Activated T-helper 2 cell treated with anti-CD3 and anti-CD28 coated beads, Interferon-gamma antibody, Interleukin-2, Interleukin-4, amounts not matched to agents 10 μg/mL and 5 μg/mL and 100 μg/mL, durations not matched to agents 14 hours and 24 hours and 36 hours (primary cell): ENCODE measurements at regions not wholly inside any gene's neighbourhood (a gene's known extent, or its start where the extent isn't known, plus 50 kb on each side); places are given as distances from the start of the nearest gene placed in this dataset.

Source experiments
- DNase-seq: peaks from one replicate; pipeline ENCODE4 v3.0.0; 2021; ENCODE audit warnings: low spot score
- H3K27ac Mint-ChIP-seq: one replicate; pipeline ENCODE4 v1.8.0; 2021; ENCODE audit warnings: mixed read lengths
- H3K27me3 Mint-ChIP-seq: one replicate; pipeline ENCODE4 v1.8.0; 2021; ENCODE audit warnings: low read depth, mixed read lengths
- H3K36me3 Mint-ChIP-seq: one replicate; pipeline ENCODE4 v1.8.0; 2021; ENCODE audit warnings: low read depth, mixed read lengths
- H3K4me1 Mint-ChIP-seq: one replicate; pipeline ENCODE4 v1.8.0; 2021; ENCODE audit warnings: low read depth, mixed read lengths
- H3K4me3 Mint-ChIP-seq: one replicate; pipeline ENCODE4 v1.8.0; 2021; ENCODE audit warnings: low read depth, mild to moderate bottlenecking, moderate library complexity, mixed read lengths
- H3K9me3 Mint-ChIP-seq: one replicate; pipeline ENCODE4 v1.8.0; 2021; ENCODE audit warnings: mixed read lengths
- intact Hi-C: fragments of 100-400 bp; cut with micrococcal nuclease; formaldehyde crosslinking; loops from one replicate; pipeline ENCODE4 v1.15.1; 2023

DNA sequence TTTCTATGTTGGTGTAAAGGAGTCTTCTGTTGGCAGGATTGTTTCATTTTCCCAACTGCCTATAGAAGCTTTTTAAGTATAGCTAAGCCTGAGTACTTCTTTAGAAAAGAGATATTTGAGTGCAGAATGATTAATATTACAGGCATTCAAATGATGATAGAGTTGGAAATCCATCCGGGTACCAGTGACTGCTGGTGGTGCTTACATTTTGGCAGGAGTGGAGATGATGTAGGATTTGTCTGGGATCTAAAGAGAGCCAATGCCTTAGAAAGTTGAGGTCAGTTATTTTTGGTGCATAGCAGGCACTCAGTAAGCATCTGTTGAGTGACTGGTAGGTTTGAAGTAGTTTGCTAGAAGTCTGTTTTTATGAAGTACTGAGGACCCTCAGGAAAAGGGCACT is 433.5 kb downstream of the DMAC1 start:
- H3K9me3 Mint-ChIP-seq = no peaks in the 10 kb centered on the region
- intact Hi-C loops = no loop called here
- no peak overlapping the region for H3K27ac Mint-ChIP-seq
- no peak overlapping the region for H3K4me3 Mint-ChIP-seq
- no peaks in the 10 kb centered on the region for H3K36me3 Mint-ChIP-seq
- peaks cover 5% of the 10 kb centered on the region for H3K27me3 Mint-ChIP-seq
- DNase-seq = no peak
- no peaks in the 10 kb centered on the region for H3K4me1 Mint-ChIP-seq

DNA sequence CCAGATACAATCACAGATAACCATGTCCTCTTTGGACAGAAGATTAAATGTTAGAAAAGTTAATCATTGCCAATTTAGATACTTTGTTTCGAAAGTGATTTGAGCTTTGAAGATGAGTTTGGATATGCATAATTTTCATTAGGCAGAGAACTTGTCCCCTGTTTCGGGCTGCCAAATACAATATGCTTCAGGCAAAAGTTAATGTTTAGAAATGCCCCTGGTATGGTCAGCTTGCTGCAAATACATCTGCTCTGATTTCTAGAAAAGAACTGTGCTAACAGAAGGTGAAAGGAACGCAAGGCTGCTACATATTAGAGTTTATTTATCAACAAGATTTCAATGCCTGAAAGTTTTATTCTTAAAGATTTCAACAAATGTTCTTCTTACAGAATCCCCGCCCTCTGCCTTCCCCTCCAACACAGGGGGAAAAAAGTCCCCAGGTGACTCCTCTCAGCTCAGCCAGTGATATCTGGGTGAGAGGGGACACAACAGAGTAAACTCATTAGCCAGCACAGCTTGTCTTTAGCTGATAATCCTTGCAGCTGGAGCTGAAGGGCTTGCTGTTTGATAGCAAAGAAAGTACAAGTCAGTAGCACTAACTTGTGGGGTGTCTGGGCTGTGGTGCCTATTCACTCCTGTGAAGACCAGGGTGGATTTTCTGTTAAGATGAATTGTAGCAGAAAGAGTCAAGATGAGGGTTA is 435.7 kb downstream of the DMAC1 start:
- Mint-ChIP-seq H3K9me3 (no peaks in the 10 kb centered on the region), H3K4me3 (no peak overlapping the region), H3K36me3 (no peaks in the 10 kb centered on the region), H3K27me3 (peaks cover 9% of the 10 kb centered on the region), H3K27ac (no peak overlapping the region), H3K4me1 (no peaks in the 10 kb centered on the region)
- DNase-seq = no peak
- intact Hi-C loops = no loop called here

DNA sequence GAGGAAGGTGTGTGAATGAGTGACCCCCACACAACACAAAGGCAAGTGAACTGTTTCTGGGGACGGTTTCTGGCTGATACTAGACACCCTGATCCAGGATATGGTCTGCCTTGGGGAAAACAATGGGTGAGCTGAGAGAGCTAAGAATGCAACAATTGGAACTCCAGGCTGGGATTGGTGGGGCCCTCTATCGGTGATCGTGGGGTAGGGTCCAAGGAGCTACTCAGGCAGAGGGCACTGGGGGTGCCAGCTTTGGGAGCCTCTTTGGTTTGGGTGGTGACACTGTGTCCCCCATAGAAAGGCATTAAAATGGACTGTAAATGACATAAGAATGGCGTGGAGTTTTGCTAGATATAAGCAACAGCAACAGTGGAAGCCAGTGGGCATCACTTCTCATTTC is 439.1 kb downstream of the DMAC1 start:
- Mint-ChIP-seq H3K27ac (no peak overlapping the region), H3K9me3 (no peaks in the 10 kb centered on the region), H3K36me3 (no peaks in the 10 kb centered on the region), H3K27me3 (peaks cover 9% of the 10 kb centered on the region), H3K4me3 (no peak overlapping the region), H3K4me1 (no peaks in the 10 kb centered on the region)
- intact Hi-C loops = no loop called here
- no peak for DNase-seq

DNA sequence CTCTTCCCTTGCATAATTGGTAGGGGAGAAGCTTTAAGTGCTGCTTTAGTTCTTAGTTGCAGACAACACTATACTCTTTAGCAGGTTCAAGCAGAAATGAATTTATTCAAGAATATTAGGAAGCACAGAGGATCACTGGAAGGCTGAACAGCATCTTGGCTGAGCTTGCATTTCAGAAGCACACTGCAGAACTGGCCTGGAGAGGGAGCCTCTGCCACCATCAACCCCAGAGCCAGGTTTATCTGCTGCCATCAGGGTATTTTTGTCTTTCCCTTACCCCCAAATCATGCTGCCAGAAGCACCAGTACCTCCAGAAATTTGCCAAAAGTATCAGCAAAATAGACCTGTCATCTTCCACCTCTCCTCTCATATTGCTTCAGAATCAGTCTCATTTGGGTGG is 440.7 kb downstream of the DMAC1 start:
- no peaks in the 10 kb centered on the region for H3K9me3 Mint-ChIP-seq
- DNase-seq = no peak
- intact Hi-C loops = no loop called here
- H3K27ac Mint-ChIP-seq = no peak overlapping the region
- H3K4me3 Mint-ChIP-seq = no peak overlapping the region
- peaks cover 13% of the 10 kb centered on the region for H3K27me3 Mint-ChIP-seq
- H3K36me3 Mint-ChIP-seq = no peaks in the 10 kb centered on the region
- no peaks in the 10 kb centered on the region for H3K4me1 Mint-ChIP-seq

DNA sequence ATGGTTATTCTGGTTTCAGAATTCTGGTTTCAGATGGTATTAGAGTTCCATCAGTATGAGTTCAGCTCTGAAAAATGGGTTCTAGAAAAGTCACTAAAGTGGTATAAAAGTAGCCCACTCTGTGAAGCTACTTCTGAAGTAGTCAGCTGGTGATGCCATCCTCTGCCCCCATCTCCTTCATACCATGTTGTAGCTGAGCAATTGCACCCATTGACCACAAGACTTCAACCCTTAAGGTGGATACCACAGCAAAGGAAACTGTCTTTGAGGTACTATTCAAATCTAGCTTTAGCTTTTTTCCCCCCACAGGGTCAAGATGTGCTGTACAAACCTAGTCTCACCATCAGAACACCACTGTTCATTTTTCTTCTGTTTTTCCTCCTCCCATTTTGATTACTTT is 444.9 kb downstream of the DMAC1 start:
- Mint-ChIP-seq H3K27me3 (peaks cover 22% of the 10 kb centered on the region), H3K9me3 (peaks cover 3% of the 10 kb centered on the region), H3K27ac (no peak overlapping the region), H3K4me3 (no peak overlapping the region), H3K4me1 (no peaks in the 10 kb centered on the region), H3K36me3 (no peaks in the 10 kb centered on the region)
- intact Hi-C loops = no loop called here
- DNase-seq = no peak

DNA sequence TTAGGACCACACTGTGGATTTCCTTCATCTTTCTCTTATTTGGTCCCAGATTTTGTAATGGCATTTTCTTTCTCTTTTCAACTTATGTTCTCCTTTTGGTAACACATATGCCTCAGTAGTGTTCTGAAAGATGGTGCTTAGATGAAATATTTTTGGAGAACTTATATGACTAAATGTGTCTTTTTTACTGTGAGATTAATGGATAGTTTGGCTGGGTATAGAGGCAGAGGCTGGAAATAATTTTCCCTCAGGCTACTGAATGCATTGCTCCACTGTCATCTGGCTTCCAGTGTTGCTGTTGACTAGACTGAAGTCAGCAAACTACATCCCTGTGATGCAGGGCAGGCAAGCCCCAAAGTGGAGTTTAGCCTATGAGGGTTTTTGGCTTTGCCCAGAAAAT is 450.9 kb downstream of the DMAC1 start:
- Mint-ChIP-seq H3K9me3 (peaks cover 14% of the 10 kb centered on the region), H3K27ac (no peak overlapping the region), H3K4me1 (no peaks in the 10 kb centered on the region), H3K4me3 (no peak overlapping the region), H3K27me3 (peaks cover 13% of the 10 kb centered on the region), H3K36me3 (no peaks in the 10 kb centered on the region)
- intact Hi-C loops = no loop called here
- no peak for DNase-seq

DNA sequence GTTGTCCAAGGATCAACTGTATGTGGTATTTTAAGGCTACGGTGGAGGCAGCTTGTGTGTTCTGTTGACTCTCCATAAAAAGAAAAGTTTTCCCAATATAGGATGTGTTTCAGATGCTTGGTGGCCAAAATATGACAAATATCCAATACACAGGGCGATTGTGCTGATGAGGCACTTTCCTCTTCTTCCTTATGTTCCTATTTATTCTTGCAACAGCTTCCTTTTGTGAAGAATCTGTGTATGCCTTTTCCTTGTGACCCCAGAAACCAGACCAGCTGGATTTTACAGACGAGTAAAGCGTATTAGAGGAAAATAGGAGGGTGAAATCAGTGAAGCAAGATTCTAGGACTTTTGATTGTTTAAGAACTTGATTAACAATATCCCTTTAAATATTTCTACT is 452.0 kb downstream of the DMAC1 start:
- DNase-seq = no peak
- Mint-ChIP-seq H3K4me1 (no peaks in the 10 kb centered on the region), H3K4me3 (no peak overlapping the region), H3K27ac (no peak overlapping the region), H3K9me3 (peaks cover 14% of the 10 kb centered on the region), H3K36me3 (no peaks in the 10 kb centered on the region), H3K27me3 (peaks cover 13% of the 10 kb centered on the region)
- intact Hi-C loops = no loop called here

DNA sequence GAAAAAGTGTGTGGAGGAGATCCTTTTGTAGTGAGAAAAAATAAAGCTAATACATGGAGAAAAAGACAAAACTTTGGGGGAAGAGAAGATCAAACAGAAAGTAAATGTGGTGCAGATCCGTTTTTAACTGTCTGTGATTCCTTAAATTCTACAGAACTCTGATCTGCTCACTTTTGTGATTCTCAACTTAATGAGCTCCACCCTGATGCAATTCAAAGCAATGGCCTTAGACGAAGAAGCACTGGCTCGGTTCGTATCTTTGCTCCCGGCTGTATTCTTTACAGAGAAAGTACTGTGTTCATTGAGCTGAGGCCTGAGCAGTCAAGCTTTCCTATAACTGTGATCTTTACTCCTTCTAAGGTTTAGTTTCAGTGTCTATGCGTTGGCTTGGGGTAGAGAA is 453.4 kb downstream of the DMAC1 start:
- peaks cover 14% of the 10 kb centered on the region for H3K27me3 Mint-ChIP-seq
- H3K4me1 Mint-ChIP-seq = no peaks in the 10 kb centered on the region
- no peak overlapping the region for H3K27ac Mint-ChIP-seq
- DNase-seq = no peak
- H3K9me3 Mint-ChIP-seq = peaks cover 14% of the 10 kb centered on the region
- no peak overlapping the region for H3K4me3 Mint-ChIP-seq
- no peaks in the 10 kb centered on the region for H3K36me3 Mint-ChIP-seq
- intact Hi-C loops = no loop called here

DNA sequence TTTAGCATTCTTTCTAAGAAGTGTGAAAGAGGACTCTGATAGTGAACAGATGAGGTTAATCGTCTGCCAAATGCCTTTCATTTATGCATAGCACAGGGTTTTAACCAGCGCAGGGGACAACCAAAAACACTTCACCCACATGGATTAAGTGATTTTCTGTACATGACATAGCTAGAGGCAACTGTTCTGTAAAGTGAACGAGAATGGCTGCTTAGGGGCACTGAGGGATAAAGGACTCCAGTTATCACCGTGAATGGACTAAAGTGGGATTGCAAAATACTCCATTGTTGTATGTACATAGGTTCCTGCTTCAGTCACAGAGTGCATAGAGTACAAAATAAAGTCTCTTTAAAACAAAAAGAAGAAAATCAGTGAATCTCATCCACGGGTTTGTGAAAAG is 456.8 kb downstream of the DMAC1 start:
- Mint-ChIP-seq H3K36me3 (no peaks in the 10 kb centered on the region), H3K4me3 (no peak overlapping the region), H3K4me1 (no peaks in the 10 kb centered on the region), H3K9me3 (no peaks in the 10 kb centered on the region), H3K27ac (no peak overlapping the region), H3K27me3 (peaks cover 14% of the 10 kb centered on the region)
- DNase-seq = no peak
- intact Hi-C loops = no loop called here

DNA sequence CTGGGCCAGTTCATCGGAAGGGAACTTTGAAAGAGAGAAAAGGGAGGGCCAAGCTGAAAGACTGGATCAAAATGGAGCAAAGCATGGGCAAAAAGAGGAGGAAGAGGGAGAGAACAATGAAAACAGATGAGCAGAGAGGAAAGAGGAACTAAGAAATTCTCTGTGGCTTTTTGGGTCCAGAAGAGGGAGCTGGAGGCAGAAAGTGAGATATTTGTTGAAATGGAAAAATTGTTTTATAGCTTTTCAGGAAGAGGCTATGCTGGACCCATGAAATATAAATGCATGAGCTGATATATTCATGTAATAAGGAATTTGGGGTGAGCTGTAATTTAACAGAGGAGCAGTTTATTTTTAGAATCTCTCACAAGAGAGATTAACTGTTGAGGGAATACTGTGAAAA is 457.3 kb downstream of the DMAC1 start:
- Mint-ChIP-seq H3K4me1 (no peaks in the 10 kb centered on the region), H3K9me3 (no peaks in the 10 kb centered on the region), H3K36me3 (no peaks in the 10 kb centered on the region), H3K27me3 (peaks cover 17% of the 10 kb centered on the region), H3K4me3 (no peak overlapping the region), H3K27ac (no peak overlapping the region)
- DNase-seq = no peak
- intact Hi-C loops = no loop called here

DNA sequence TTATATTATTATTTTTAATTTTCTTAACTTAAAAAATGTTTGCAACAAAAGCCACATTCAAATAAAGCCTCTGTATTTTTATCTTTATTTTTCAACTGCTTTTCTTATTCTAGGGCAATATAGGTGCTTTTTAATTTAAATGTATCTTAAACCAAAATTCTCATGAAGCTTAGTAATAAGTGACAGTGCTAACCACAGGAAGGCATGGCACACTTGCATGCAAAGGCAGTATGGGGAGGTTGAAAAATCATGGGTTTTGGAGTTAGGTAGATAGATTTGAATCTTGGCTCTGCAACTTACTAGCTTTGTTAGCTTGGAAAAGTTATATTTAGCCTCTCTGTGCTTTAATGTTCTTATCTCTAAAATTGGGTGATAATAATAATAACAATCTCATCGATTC is 458.0 kb downstream of the DMAC1 start:
- H3K9me3 Mint-ChIP-seq = no peaks in the 10 kb centered on the region
- peaks cover 19% of the 10 kb centered on the region for H3K27me3 Mint-ChIP-seq
- H3K4me3 Mint-ChIP-seq = no peak overlapping the region
- intact Hi-C loops = no loop called here
- no peak overlapping the region for H3K27ac Mint-ChIP-seq
- no peaks in the 10 kb centered on the region for H3K4me1 Mint-ChIP-seq
- H3K36me3 Mint-ChIP-seq = no peaks in the 10 kb centered on the region
- no peak for DNase-seq

DNA sequence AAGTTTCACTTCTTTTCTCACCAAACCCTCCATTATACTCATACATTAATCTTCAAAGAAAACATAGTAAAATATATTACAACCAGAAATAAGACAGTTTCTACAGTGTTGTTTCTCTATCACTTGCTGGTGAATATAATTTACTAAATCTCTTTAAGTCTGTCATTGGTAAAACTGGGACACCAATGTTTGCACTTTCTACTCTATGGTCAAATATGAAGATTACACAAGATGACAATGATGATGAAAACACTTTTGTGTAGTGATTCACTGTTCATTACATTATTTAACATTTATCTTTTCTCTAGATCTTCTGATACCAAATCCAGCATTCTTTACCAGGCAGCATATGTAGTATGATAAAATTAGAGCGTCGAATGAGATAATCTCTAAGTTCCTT is 459.1 kb downstream of the DMAC1 start:
- Mint-ChIP-seq H3K27me3 (peaks cover 19% of the 10 kb centered on the region), H3K27ac (no peak overlapping the region), H3K36me3 (no peaks in the 10 kb centered on the region), H3K4me3 (no peak overlapping the region), H3K4me1 (no peaks in the 10 kb centered on the region), H3K9me3 (no peaks in the 10 kb centered on the region)
- no peak for DNase-seq
- intact Hi-C loops = no loop called here

DNA sequence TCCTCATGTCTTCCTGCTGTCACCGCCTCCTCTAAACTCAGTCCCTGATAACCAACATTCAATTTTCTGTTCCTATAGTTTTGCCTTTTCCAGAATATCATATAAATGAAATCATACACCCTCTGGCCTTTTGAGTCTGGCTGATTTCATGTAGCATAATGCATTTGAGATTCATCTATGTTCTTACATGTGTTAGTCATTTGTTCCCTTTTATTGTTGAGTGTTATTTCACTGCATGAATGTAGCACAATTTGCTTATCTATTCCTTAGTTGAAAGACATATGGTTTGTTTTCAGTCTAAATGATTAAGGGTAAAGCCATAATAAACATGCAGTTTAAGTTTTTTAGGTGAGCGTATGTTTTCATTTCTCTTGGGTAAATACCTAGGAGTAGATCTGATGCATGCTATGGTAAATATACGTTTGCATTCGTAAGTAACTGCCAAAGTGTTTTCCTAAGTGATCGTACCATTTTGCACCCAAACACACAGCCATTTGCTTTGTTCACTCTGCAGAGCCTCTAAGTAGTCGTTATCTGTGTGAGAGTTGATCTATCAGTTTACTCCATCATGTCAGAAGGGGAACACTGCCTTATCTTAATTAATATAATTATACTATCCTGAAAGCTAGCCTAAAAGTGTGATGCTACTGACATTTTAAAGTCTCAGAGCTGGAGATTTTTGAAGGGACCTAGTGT is 460.8 kb downstream of the DMAC1 start:
- no peaks in the 10 kb centered on the region for H3K9me3 Mint-ChIP-seq
- H3K4me1 Mint-ChIP-seq = no peaks in the 10 kb centered on the region
- no peaks in the 10 kb centered on the region for H3K36me3 Mint-ChIP-seq
- intact Hi-C loops = no loop called here
- H3K27me3 Mint-ChIP-seq = peaks cover 19% of the 10 kb centered on the region
- H3K27ac Mint-ChIP-seq = no peak overlapping the region
- no peak overlapping the region for H3K4me3 Mint-ChIP-seq
- DNase-seq = no peak
